ENCODE measurements at regions not wholly inside any gene's neighbourhood (a gene's known extent, or its start where the extent isn't known, plus 50 kb on each side); places are given as distances from the start of the nearest gene placed in this dataset.

- Histone ChIP-seq H3K36me3 (ENCODE audit: control insufficient read depth in 2 of 2, insufficient read depth in 2 of 2, low read length in 1 of 2) (no peaks in the 10 kb centered on the region), H3K27me3 (ENCODE audit: control insufficient read depth in 2 of 2, insufficient read depth in 1 of 2, low read length in 1 of 2) (no peaks in the 10 kb centered on the region), H3K9me3 (ENCODE audit: control insufficient read depth in 2 of 2, insufficient read depth in 1 of 2, low read length in 1 of 2) (no peaks in the 10 kb centered on the region), H3K4me3 (ENCODE audit: low read length in 2 of 2) (no peak overlapping the region), H3K4me1 (ENCODE audit: control insufficient read depth in 2 of 2, insufficient read depth in 2 of 2, low read length in 2 of 2) (no peaks in the 10 kb centered on the region), H3K27ac (ENCODE audit: low read depth in 1 of 2, low read length in 1 of 2) (no peak overlapping the region)
- no peak for DNase-seq (ENCODE audit: low read depth in 6 of 9, low spot score in 9 of 9)
- 79% methylated on average over 4 of the region's 4 CpGs for WGBS
These were observed 293.2 kb upstream of the FAR2 start for GRCh38 chr12:28855761-28856310.

DNA sequence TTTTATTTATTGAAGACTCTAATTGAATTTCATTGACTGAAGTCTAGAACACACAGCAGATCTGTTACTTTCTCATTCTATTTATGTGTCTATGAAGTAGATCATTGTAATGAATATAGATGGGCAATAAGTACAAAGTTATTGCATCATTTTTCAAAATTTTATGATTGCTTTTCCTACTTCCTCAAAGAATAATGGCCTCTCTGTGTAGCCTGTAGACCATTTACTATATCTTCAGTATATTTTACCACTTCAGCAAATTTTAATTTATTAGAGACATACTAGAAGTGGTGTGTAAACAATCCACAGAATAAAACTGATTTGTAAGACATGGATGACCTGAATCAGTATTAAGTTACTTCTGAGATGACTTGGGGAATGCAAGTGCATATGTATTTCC, 291.7 kb upstream of the FAR2 start:
- Histone ChIP-seq H3K27ac (ENCODE audit: low read depth in 1 of 2, low read length in 1 of 2) (no peak overlapping the region), H3K4me1 (ENCODE audit: control insufficient read depth in 2 of 2, insufficient read depth in 2 of 2, low read length in 2 of 2) (no peaks in the 10 kb centered on the region), H3K36me3 (ENCODE audit: control insufficient read depth in 2 of 2, insufficient read depth in 2 of 2, low read length in 1 of 2) (no peaks in the 10 kb centered on the region), H3K4me3 (ENCODE audit: low read length in 2 of 2) (no peak overlapping the region), H3K9me3 (ENCODE audit: control insufficient read depth in 2 of 2, insufficient read depth in 1 of 2, low read length in 1 of 2) (no peaks in the 10 kb centered on the region), H3K27me3 (ENCODE audit: control insufficient read depth in 2 of 2, insufficient read depth in 1 of 2, low read length in 1 of 2) (no peaks in the 10 kb centered on the region)
- DNase-seq (ENCODE audit: low read depth in 6 of 9, low spot score in 9 of 9), result no peak

DNA sequence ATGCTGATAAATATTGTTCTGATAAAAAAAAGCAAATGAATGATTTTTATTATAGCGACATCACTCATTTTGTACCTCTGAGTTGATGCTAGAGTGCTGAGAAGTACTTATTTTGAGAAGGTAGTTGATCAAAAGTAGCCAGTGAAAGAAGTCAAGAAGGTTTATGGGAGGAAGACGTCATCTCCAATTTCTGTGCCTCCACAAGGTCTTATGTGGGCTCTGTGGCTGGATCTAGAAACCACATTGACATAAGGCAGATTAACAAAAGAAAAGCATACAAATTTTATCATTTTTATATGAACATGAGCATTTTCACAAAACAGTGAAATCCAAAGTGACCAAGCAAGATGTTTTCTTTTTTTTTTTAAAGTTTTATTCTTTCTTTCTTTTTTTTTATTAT, 289.5 kb upstream of the FAR2 start:
- no peaks in the 10 kb centered on the region for H3K27me3 ChIP-seq (ENCODE audit: control insufficient read depth in 2 of 2, insufficient read depth in 1 of 2, low read length in 1 of 2)
- no peak overlapping the region for H3K27ac ChIP-seq (ENCODE audit: low read depth in 1 of 2, low read length in 1 of 2)
- no peaks in the 10 kb centered on the region for H3K36me3 ChIP-seq (ENCODE audit: control insufficient read depth in 2 of 2, insufficient read depth in 2 of 2, low read length in 1 of 2)
- H3K4me3 ChIP-seq (ENCODE audit: low read length in 2 of 2), result no peak overlapping the region
- WGBS, result 52% methylated on average over 2 of the region's 2 CpGs
- H3K4me1 ChIP-seq (ENCODE audit: control insufficient read depth in 2 of 2, insufficient read depth in 2 of 2, low read length in 2 of 2), result no peaks in the 10 kb centered on the region
- DNase-seq (ENCODE audit: low read depth in 6 of 9, low spot score in 9 of 9), result no peak
- no peaks in the 10 kb centered on the region for H3K9me3 ChIP-seq (ENCODE audit: control insufficient read depth in 2 of 2, insufficient read depth in 1 of 2, low read length in 1 of 2)

DNA sequence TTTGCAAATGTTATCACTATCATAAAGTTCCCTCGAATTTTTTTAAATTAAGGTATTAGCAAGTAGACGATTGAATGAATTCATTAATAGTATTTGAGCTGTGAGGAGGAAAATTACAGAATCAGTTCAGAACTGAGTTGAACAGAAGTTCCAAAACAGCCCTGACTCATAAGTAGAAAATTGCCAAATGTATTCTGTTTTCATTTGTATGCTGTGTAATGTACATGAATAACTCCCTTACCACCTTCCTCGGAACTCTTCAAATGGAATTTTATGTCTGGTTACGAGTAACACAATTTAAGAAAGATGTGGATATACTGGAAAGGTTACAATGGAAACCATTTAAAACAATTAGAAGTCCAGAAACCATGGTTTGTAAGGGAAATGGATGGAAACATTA, 283.3 kb upstream of the FAR2 start:
- no peak for DNase-seq (ENCODE audit: low read depth in 6 of 9, low spot score in 9 of 9)
- 81% methylated on average over 4 of the region's 4 CpGs for WGBS
- Histone ChIP-seq H3K9me3 (ENCODE audit: control insufficient read depth in 2 of 2, insufficient read depth in 1 of 2, low read length in 1 of 2) (no peaks in the 10 kb centered on the region), H3K36me3 (ENCODE audit: control insufficient read depth in 2 of 2, insufficient read depth in 2 of 2, low read length in 1 of 2) (no peaks in the 10 kb centered on the region), H3K4me1 (ENCODE audit: control insufficient read depth in 2 of 2, insufficient read depth in 2 of 2, low read length in 2 of 2) (no peaks in the 10 kb centered on the region), H3K4me3 (ENCODE audit: low read length in 2 of 2) (no peak overlapping the region), H3K27me3 (ENCODE audit: control insufficient read depth in 2 of 2, insufficient read depth in 1 of 2, low read length in 1 of 2) (no peaks in the 10 kb centered on the region), H3K27ac (ENCODE audit: low read depth in 1 of 2, low read length in 1 of 2) (no peak overlapping the region)

GRCh38 chr12:28866296-28866695, 282.8 kb upstream of the FAR2 start:
- H3K9me3 ChIP-seq (ENCODE audit: control insufficient read depth in 2 of 2, insufficient read depth in 1 of 2, low read length in 1 of 2), result no peaks in the 10 kb centered on the region
- WGBS, result 76% methylated on average over 3 of the region's 3 CpGs
- no peak overlapping the region for H3K4me3 ChIP-seq (ENCODE audit: low read length in 2 of 2)
- DNase-seq (ENCODE audit: low read depth in 6 of 9, low spot score in 9 of 9), result no peak
- H3K4me1 ChIP-seq (ENCODE audit: control insufficient read depth in 2 of 2, insufficient read depth in 2 of 2, low read length in 2 of 2), result no peaks in the 10 kb centered on the region
- H3K36me3 ChIP-seq (ENCODE audit: control insufficient read depth in 2 of 2, insufficient read depth in 2 of 2, low read length in 1 of 2), result no peaks in the 10 kb centered on the region
- H3K27ac ChIP-seq (ENCODE audit: low read depth in 1 of 2, low read length in 1 of 2), result no peak overlapping the region
- H3K27me3 ChIP-seq (ENCODE audit: control insufficient read depth in 2 of 2, insufficient read depth in 1 of 2, low read length in 1 of 2), result no peaks in the 10 kb centered on the region

- Histone ChIP-seq H3K27ac (ENCODE audit: low read depth in 1 of 2, low read length in 1 of 2) (no peak overlapping the region), H3K4me1 (ENCODE audit: control insufficient read depth in 2 of 2, insufficient read depth in 2 of 2, low read length in 2 of 2) (no peaks in the 10 kb centered on the region), H3K36me3 (ENCODE audit: control insufficient read depth in 2 of 2, insufficient read depth in 2 of 2, low read length in 1 of 2) (no peaks in the 10 kb centered on the region), H3K27me3 (ENCODE audit: control insufficient read depth in 2 of 2, insufficient read depth in 1 of 2, low read length in 1 of 2) (no peaks in the 10 kb centered on the region), H3K9me3 (ENCODE audit: control insufficient read depth in 2 of 2, insufficient read depth in 1 of 2, low read length in 1 of 2) (no peaks in the 10 kb centered on the region), H3K4me3 (ENCODE audit: low read length in 2 of 2) (no peak overlapping the region)
- 91% methylated on average over 7 of the region's 7 CpGs for WGBS
- DNase-seq (ENCODE audit: low read depth in 6 of 9, low spot score in 9 of 9), result no peak
These were observed 282.2 kb upstream of the FAR2 start for GRCh38 chr12:28866715-28867503.

- H3K27me3 ChIP-seq (ENCODE audit: control insufficient read depth in 2 of 2, insufficient read depth in 1 of 2, low read length in 1 of 2), result no peaks in the 10 kb centered on the region
- H3K9me3 ChIP-seq (ENCODE audit: control insufficient read depth in 2 of 2, insufficient read depth in 1 of 2, low read length in 1 of 2), result no peaks in the 10 kb centered on the region
- 94% methylated on average over 5 of the region's 5 CpGs for WGBS
- no peak overlapping the region for H3K27ac ChIP-seq (ENCODE audit: low read depth in 1 of 2, low read length in 1 of 2)
- H3K36me3 ChIP-seq (ENCODE audit: control insufficient read depth in 2 of 2, insufficient read depth in 2 of 2, low read length in 1 of 2), result no peaks in the 10 kb centered on the region
- no peak for DNase-seq (ENCODE audit: low read depth in 6 of 9, low spot score in 9 of 9)
- no peaks in the 10 kb centered on the region for H3K4me1 ChIP-seq (ENCODE audit: control insufficient read depth in 2 of 2, insufficient read depth in 2 of 2, low read length in 2 of 2)
- H3K4me3 ChIP-seq (ENCODE audit: low read length in 2 of 2), result no peak overlapping the region
These were observed 280.7 kb upstream of the FAR2 start for GRCh38 chr12:28868414-28868813.

- no peaks in the 10 kb centered on the region for H3K9me3 ChIP-seq (ENCODE audit: control insufficient read depth in 2 of 2, insufficient read depth in 1 of 2, low read length in 1 of 2)
- H3K27me3 ChIP-seq (ENCODE audit: control insufficient read depth in 2 of 2, insufficient read depth in 1 of 2, low read length in 1 of 2), result no peaks in the 10 kb centered on the region
- no peaks in the 10 kb centered on the region for H3K4me1 ChIP-seq (ENCODE audit: control insufficient read depth in 2 of 2, insufficient read depth in 2 of 2, low read length in 2 of 2)
- no peak for DNase-seq (ENCODE audit: low read depth in 6 of 9, low spot score in 9 of 9)
- H3K4me3 ChIP-seq (ENCODE audit: low read length in 2 of 2), result no peak overlapping the region
- no peaks in the 10 kb centered on the region for H3K36me3 ChIP-seq (ENCODE audit: control insufficient read depth in 2 of 2, insufficient read depth in 2 of 2, low read length in 1 of 2)
- H3K27ac ChIP-seq (ENCODE audit: low read depth in 1 of 2, low read length in 1 of 2), result no peak overlapping the region
- 91% methylated on average over 4 of the region's 4 CpGs for WGBS
These were observed 279.9 kb upstream of the FAR2 start for GRCh38 chr12:28869197-28869596.

- no peaks in the 10 kb centered on the region for H3K4me1 ChIP-seq (ENCODE audit: control insufficient read depth in 2 of 2, insufficient read depth in 2 of 2, low read length in 2 of 2)
- H3K27ac ChIP-seq (ENCODE audit: low read depth in 1 of 2, low read length in 1 of 2), result no peak overlapping the region
- no peaks in the 10 kb centered on the region for H3K36me3 ChIP-seq (ENCODE audit: control insufficient read depth in 2 of 2, insufficient read depth in 2 of 2, low read length in 1 of 2)
- 79% methylated on average over 3 of the region's 3 CpGs for WGBS
- no peak overlapping the region for H3K4me3 ChIP-seq (ENCODE audit: low read length in 2 of 2)
- H3K27me3 ChIP-seq (ENCODE audit: control insufficient read depth in 2 of 2, insufficient read depth in 1 of 2, low read length in 1 of 2), result no peaks in the 10 kb centered on the region
- H3K9me3 ChIP-seq (ENCODE audit: control insufficient read depth in 2 of 2, insufficient read depth in 1 of 2, low read length in 1 of 2), result no peaks in the 10 kb centered on the region
- DNase-seq (ENCODE audit: low read depth in 6 of 9, low spot score in 9 of 9), result no peak
These were observed 278.1 kb upstream of the FAR2 start for GRCh38 chr12:28870839-28871440.

Measured in thymus (tissue), 11 donors.